ENCODE measurements at regions not wholly inside any gene's neighbourhood (a gene's known extent, or its start where the extent isn't known, plus 50 kb on each side); places are given as distances from the start of the nearest gene placed in this dataset.

- no peaks in the 10 kb centered on the region for H3K36me3 ChIP-seq (ENCODE audit: control insufficient read depth, insufficient read depth, low read length)
- no peaks in the 10 kb centered on the region for H3K4me1 ChIP-seq (replicated peaks in 1 of 2; ENCODE audit: control insufficient read depth in 2 of 2, insufficient read depth in 2 of 2, low read length in 2 of 2)
- H3K9ac ChIP-seq (ENCODE audit: insufficient read depth in 1 of 2, low read depth in 2 of 2, low read length in 2 of 2) = no peak overlapping the region
- no peaks in the 10 kb centered on the region for H3K79me2 ChIP-seq (ENCODE audit: control insufficient read depth, insufficient read depth, low read length)
- H3K27me3 ChIP-seq (ENCODE audit: control insufficient read depth in 2 of 2, insufficient read depth in 2 of 2, low read length in 2 of 2) = no peaks in the 10 kb centered on the region
- no peaks in the 10 kb centered on the region for H4K20me1 ChIP-seq (replicated peaks; ENCODE audit: control insufficient read depth, insufficient read depth, low read length)
- ChIA-PET POLR2A (no interaction called here), CTCF (ENCODE audit: low intra/inter-chr PET ratio) (no interaction called here)
- TF ChIP-seq ZNF77 (CRISPR knock-in tag; IDR thresholded peaks at IDR 0.05) = no peak
- TF ChIP-seq JUN (IDR thresholded peaks at IDR 0.05; ENCODE audit: borderline replicate concordance, low read depth, low read length) = no peak
- no peak for TF ChIP-seq JUN (CRISPR knock-in tag; IDR thresholded peaks at IDR 0.05; ENCODE audit: borderline replicate concordance)
- no peak for TF ChIP-seq SAFB (IDR thresholded peaks at IDR 0.05; ENCODE audit: borderline replicate concordance, low read depth, low read length)
- no peak overlapping the region for H3K4me3 ChIP-seq
- no peak overlapping the region for H3K4me2 ChIP-seq (ENCODE audit: insufficient read depth, low read length)
- ATAC-seq (no peak), FAIRE-seq (no peak), DNase-seq (ENCODE audit: extremely low read depth in 1 of 4, low spot score in 3 of 4) (no peak)
- BruUV-seq (replicated peaks) = no TSS peak
- 0% methylated on average over 1 of the region's 1 CpG for WGBS (ENCODE audit: insufficient coverage, low coverage, missing lambda C conversion rate)
- H3K9me3 ChIP-seq (replicated peaks; ENCODE audit: control insufficient read depth, insufficient read depth, low read depth, low read length) = no peaks in the 10 kb centered on the region
- in situ Hi-C loops (cut with MboI) = no loop called here
- H2AFZ ChIP-seq (ENCODE audit: low read depth, low read length) = no peak overlapping the region
- H3K27ac ChIP-seq (ENCODE audit: extremely low read depth, low read depth, low read length) = no peak overlapping the region
- intact Hi-C loops (cut with micrococcal nuclease) = no loop called here
- no peaks in the 10 kb centered on the region for H3K9me1 ChIP-seq (ENCODE audit: control insufficient read depth, insufficient read depth, low read length)
These were observed 67.4 kb upstream of the STXBP6 start for GRCh38 chr14:25117342-25117741.

- BruUV-seq (replicated peaks) = no TSS peak
- intact Hi-C loops (cut with micrococcal nuclease) (no loop called here), in situ Hi-C loops (cut with MboI) (no loop called here)
- Histone ChIP-seq H4K20me1 (replicated peaks; ENCODE audit: control insufficient read depth, insufficient read depth, low read length) (no peaks in the 10 kb centered on the region), H3K27me3 (ENCODE audit: control insufficient read depth in 2 of 2, insufficient read depth in 2 of 2, low read length in 2 of 2) (no peaks in the 10 kb centered on the region), H3K4me3 (no peak overlapping the region), H3K36me3 (ENCODE audit: control insufficient read depth, insufficient read depth, low read length) (no peaks in the 10 kb centered on the region), H2AFZ (ENCODE audit: low read depth, low read length) (no peak overlapping the region), H3K9ac (ENCODE audit: insufficient read depth in 1 of 2, low read depth in 2 of 2, low read length in 2 of 2) (no peak overlapping the region), H3K27ac (ENCODE audit: extremely low read depth, low read depth, low read length) (no peak overlapping the region), H3K4me1 (replicated peaks in 1 of 2; ENCODE audit: control insufficient read depth in 2 of 2, insufficient read depth in 2 of 2, low read length in 2 of 2) (no peaks in the 10 kb centered on the region), H3K9me1 (ENCODE audit: control insufficient read depth, insufficient read depth, low read length) (no peaks in the 10 kb centered on the region), H3K79me2 (ENCODE audit: control insufficient read depth, insufficient read depth, low read length) (no peaks in the 10 kb centered on the region), H3K9me3 (replicated peaks; ENCODE audit: control insufficient read depth, insufficient read depth, low read depth, low read length) (no peaks in the 10 kb centered on the region), H3K4me2 (ENCODE audit: insufficient read depth, low read length) (no peak overlapping the region)
- ChIA-PET CTCF (ENCODE audit: low intra/inter-chr PET ratio) (no interaction called here), POLR2A (interaction anchor here (0.5 kb wide), 1 partner anchor 357 kb away, joined by 3 read pairs; no protein-coding TSS in a partner anchor)
- FAIRE-seq (no peak), ATAC-seq (no peak), DNase-seq (ENCODE audit: extremely low read depth in 1 of 4, low spot score in 3 of 4) (no peak)
- TF ChIP-seq MAFF (IDR thresholded peaks at IDR 0.05; ENCODE audit: low read length) = no peak
- TF ChIP-seq GATAD2A (IDR thresholded peaks at IDR 0.05) = no peak
- TF ChIP-seq MTA2 (IDR thresholded peaks at IDR 0.05; ENCODE audit: low read depth) = no peak
- no peak for TF ChIP-seq TBP (optimal IDR thresholded peaks at IDR 0.05; ENCODE audit: low read depth, low read length)
- no peak for TF ChIP-seq KLF16 (IDR thresholded peaks at IDR 0.05)
- TF ChIP-seq PYGO2 (tag; IDR thresholded peaks at IDR 0.05) = no peak
- no peak for TF ChIP-seq GABPB2 (CRISPR knock-in tag; conservative IDR thresholded peaks at IDR 0.05)
- TF ChIP-seq PTRF (tag; IDR thresholded peaks at IDR 0.05) = no peak
- no peak for TF ChIP-seq DMBX1 (CRISPR knock-in tag; IDR thresholded peaks at IDR 0.05; ENCODE audit: borderline replicate concordance)
These were observed 66.7 kb upstream of the STXBP6 start for GRCh38 chr14:25116607-25117006.

All from K562 (cell line).